HepG2 (cell line): ENCODE measurements at regions not wholly inside any gene's neighbourhood (a gene's known extent, or its start where the extent isn't known, plus 50 kb on each side); places are given as distances from the start of the nearest gene placed in this dataset.

Source experiments
- ATAC-seq: fragments of 200-7000 bp; cut with Tn5 transposase; 3 replicates; pipeline ENCODE4 v1.9.1; 2020; ENCODE audit warnings: mild to moderate bottlenecking, moderate library complexity
- BruUV-seq: library from RNA; stranded (reverse); fragments of 400-500 nt; replicated peaks from 2 replicates; lab custom pipeline; 2021; lab: Mats Ljungman, UMichigan
- CTCF ChIA-PET: fragments of 300-600 bp; formaldehyde crosslinking; extraction: SDS; loops from one replicate; lab custom pipeline; 2021; ENCODE audit warnings: low total read pairs, inconsistent platforms, low intra/inter-chr PET ratio; lab: Yijun Ruan, JAX
- POLR2A ChIA-PET: fragments of 350-600 bp; sonication (Branson Sonifier 250); formaldehyde crosslinking; loops from one replicate; lab custom pipeline; 2020; ENCODE audit warnings: antibody characterized with exemption, inconsistent platforms; lab: Yijun Ruan, JAX
- DNase-seq: peaks from one replicate; pipeline ENCODE4 v3.0.0-alpha.2; 2015; ENCODE audit warnings: low spot score
- FAIRE-seq: peaks from 3 replicates; lab custom pipeline; 2011; peaks lifted over from hg19 to GRCh38; lab: Jason Lieb, UNC
- H2AFZ ChIP-seq: one replicate; pipeline ENCODE4 v1.6.1; 2011; ENCODE audit warnings: low read length, inconsistent platforms
- H3K27ac ChIP-seq: fragments of 300-600 bp; 3 replicates; pipeline ENCODE4 v1.8.0; 2011; ENCODE audit warnings: mixed run types, mild to moderate bottlenecking, mixed read lengths, low read length, inconsistent platforms; ENCODE audit not compliant: insufficient read depth; ENCODE audit errors: extremely low read length
- H3K27me3 ChIP-seq, 2 experiments: fragments of 200-600 bp in 1 of 2; 2 replicates in 1 of 2; 3 replicates in 1 of 2; pipeline versions ENCODE4 v1.6.0 to v1.8.0; 2011; ENCODE audit warnings: low read length in 2 of 2, mild to moderate bottlenecking in 2 of 2, moderate library complexity in 2 of 2, inconsistent platforms in 1 of 2; ENCODE audit not compliant: insufficient read depth in 2 of 2, control insufficient read depth in 1 of 2
- H3K36me3 ChIP-seq, 2 experiments: fragments of 200-600 bp in 1 of 2; replicated peaks in 1 of 2; 2 replicates in 1 of 2; 3 replicates in 1 of 2; pipeline versions ENCODE4 v1.5.1 to v1.8.0; 2011; ENCODE audit warnings: low read length in 2 of 2, inconsistent platforms in 1 of 2; ENCODE audit not compliant: insufficient read depth in 2 of 2, control insufficient read depth in 1 of 2
- H3K4me1 ChIP-seq: 2 replicates; pipeline ENCODE4 v1.5.1; 2012; ENCODE audit warnings: low read length, inconsistent platforms; ENCODE audit not compliant: insufficient read depth
- H3K4me2 ChIP-seq: 2 replicates; pipeline ENCODE4 v1.6.0; 2011; ENCODE audit warnings: low read depth, low read length, inconsistent platforms
- H3K4me3 ChIP-seq, 3 experiments: fragments of 200-600 bp in 1 of 3; sonication (generic), shearing (Covaris generic) in 1 of 3; replicated peaks in 1 of 3; 2 replicates each; pipeline ENCODE4 v1.5.1; 2011 to 2016; ENCODE audit warnings: low read length in 3 of 3, inconsistent platforms in 2 of 3, low read depth in 2 of 3, mild to moderate bottlenecking in 2 of 3, control low read depth in 1 of 3, mixed read lengths in 1 of 3; ENCODE audit not compliant: insufficient read depth in 1 of 3
- H3K79me2 ChIP-seq: one replicate; pipeline ENCODE4 v1.6.1; 2011; ENCODE audit warnings: low read length, inconsistent platforms; ENCODE audit not compliant: insufficient read depth
- H3K9ac ChIP-seq: 2 replicates; pipeline ENCODE4 v1.6.0; 2011; ENCODE audit warnings: mild to moderate bottlenecking, low read depth, low read length, inconsistent platforms; ENCODE audit not compliant: insufficient read depth
- H3K9me3 ChIP-seq: 2 replicates; pipeline ENCODE4 v1.5.1; 2012; ENCODE audit warnings: mild to moderate bottlenecking, low read length
- H4K20me1 ChIP-seq: 2 replicates; pipeline ENCODE4 v1.6.0; 2011; ENCODE audit warnings: inconsistent platforms, mild to moderate bottlenecking, low read length, moderate library complexity; ENCODE audit not compliant: insufficient read depth
- GPBP1L1 ChIP-seq: sonication (generic); formaldehyde crosslinking; IDR thresholded peaks from 2 replicates; pipeline ENCODE4 v1.5.0; 2020; ENCODE audit warnings: mild to moderate bottlenecking, missing genetic modification reagents
- LCORL ChIP-seq, 2 experiments: fragments of 450-650 bp in 1 of 2; sonication (generic) in 1 of 2; formaldehyde crosslinking in 1 of 2; IDR thresholded peaks; 2 replicates each; pipeline versions ENCODE4 v1.5.0 to v1.6.1; 2017 to 2020; ENCODE audit warnings: antibody characterized with exemption in 1 of 2, missing genetic modification reagents in 1 of 2
- MAFF ChIP-seq: IDR thresholded peaks from 2 replicates; pipeline ENCODE4 v1.6.1; 2011; ENCODE audit warnings: low read depth, low read length, improper control_type of control experiment
- MAFK ChIP-seq, 2 experiments: IDR thresholded peaks in 1 of 2; conservative IDR thresholded peaks in 1 of 2; 2 replicates each; pipeline ENCODE4 v1.6.1; 2011; ENCODE audit warnings: improper control_type of control experiment in 2 of 2, low read length in 2 of 2
- MLX ChIP-seq: IDR thresholded peaks from 2 replicates; pipeline ENCODE4 v1.6.1; 2016
- NFYC ChIP-seq: IDR thresholded peaks from 2 replicates; pipeline ENCODE4 v1.6.1; 2016; ENCODE audit warnings: missing genetic modification reagents, missing compliant biosample characterization
- NONO ChIP-seq, 2 experiments: fragments of 450-650 bp in 1 of 2; sonication (generic) in 1 of 2; formaldehyde crosslinking in 1 of 2; IDR thresholded peaks in 1 of 2; conservative IDR thresholded peaks in 1 of 2; 2 replicates each; pipeline versions ENCODE4 v1.6.1 to v1.8.0; 2017 to 2022; ENCODE audit warnings: mild to moderate bottlenecking in 1 of 2, missing genetic modification reagents in 1 of 2, moderate library complexity in 1 of 2
- SOX13 ChIP-seq, 3 experiments: fragments of 450-650 bp in 1 of 3; sonication (generic) in 1 of 3; formaldehyde crosslinking in 1 of 3; IDR thresholded peaks in 2 of 3; conservative IDR thresholded peaks in 1 of 3; 2 replicates each; pipeline versions ENCODE4 v1.5.0 to v1.6.1; 2016 to 2020; ENCODE audit warnings: antibody characterized with exemption in 1 of 3, mild to moderate bottlenecking in 1 of 3, missing compliant biosample characterization in 1 of 3, missing genetic modification reagents in 1 of 3, moderate library complexity in 1 of 3
- ZNF256 ChIP-seq: sonication (generic); formaldehyde crosslinking; conservative IDR thresholded peaks from 2 replicates; pipeline ENCODE4 v1.4.0; 2020; ENCODE audit warnings: missing genetic modification reagents
- ZNF263 ChIP-seq: sonication (generic); formaldehyde crosslinking; IDR thresholded peaks from 2 replicates; pipeline ENCODE4 v1.4.0; 2020; ENCODE audit warnings: missing genetic modification reagents
- ZNF331 ChIP-seq: sonication (generic); formaldehyde crosslinking; IDR thresholded peaks from 2 replicates; pipeline ENCODE4 v1.4.0; 2020; ENCODE audit warnings: missing genetic modification reagents
- ZNF703 ChIP-seq: sonication (generic); formaldehyde crosslinking; IDR thresholded peaks from 2 replicates; pipeline ENCODE4 v1.5.1; 2020; ENCODE audit warnings: missing genetic modification reagents, mild to moderate bottlenecking, moderate library complexity, borderline replicate concordance
- ZNF710 ChIP-seq: sonication (generic); formaldehyde crosslinking; IDR thresholded peaks from 2 replicates; pipeline ENCODE4 v1.5.0; 2020; ENCODE audit warnings: mild to moderate bottlenecking, missing genetic modification reagents, borderline replicate concordance
- ZXDC ChIP-seq: sonication (generic); formaldehyde crosslinking; IDR thresholded peaks from 2 replicates; pipeline ENCODE4 v1.5.0; 2020; ENCODE audit warnings: mild to moderate bottlenecking, missing genetic modification reagents
- WGBS: methylation state at CpG from one replicate; pipeline ENCODE4 v1.1.6; 2017; ENCODE audit warnings: low lambda C conversion rate; 5-methylcytosine and 5-hydroxymethylcytosine counted together
- in situ Hi-C: cut with HindIII; loops from 2 replicates; pipeline ENCODE4 v1.10.0; 2017; ENCODE audit warnings: low pct_unique_long_range_greater_than_20kb; ENCODE audit not compliant: extremely low pct_ligation_motif_present
- intact Hi-C: fragments of 100-400 bp; cut with micrococcal nuclease; formaldehyde crosslinking; loops from one replicate; pipeline ENCODE4 v1.10.0; 2022; ENCODE audit not compliant: unreplicated experiment

GRCh38 chr2:149827585-149828126 is 240.1 kb upstream of the MMADHC start (continued):
- no peak for TF ChIP-seq GPBP1L1 (CRISPR knock-in tag)
- TF ChIP-seq NONO (IDR thresholded peaks at IDR 0.05): no peak
- no peak for TF ChIP-seq NONO (CRISPR knock-in tag; conservative IDR thresholded peaks at IDR 0.05)

- no TSS peak for BruUV-seq
- TF ChIP-seq NFYC: no peak
- no peak for TF ChIP-seq SOX13 (IDR thresholded peaks at IDR 0.05)
- no peak for TF ChIP-seq SOX13 (CRISPR knock-in tag; conservative IDR thresholded peaks at IDR 0.05 in 1 of 2, IDR thresholded peaks at IDR 0.05 in 1 of 2)
- TF ChIP-seq ZNF256: no peak
- no peak for TF ChIP-seq ZNF703 (CRISPR knock-in tag)
- TF ChIP-seq LCORL (IDR thresholded peaks at IDR 0.05): no peak
- TF ChIP-seq LCORL (CRISPR knock-in tag; IDR thresholded peaks at IDR 0.05): no peak
- no peak for TF ChIP-seq ZNF710 (CRISPR knock-in tag)
- TF ChIP-seq ZNF263 (CRISPR knock-in tag): no peak
- TF ChIP-seq MAFK (conservative IDR thresholded peaks at IDR 0.05 in 1 of 2, IDR thresholded peaks at IDR 0.05 in 1 of 2; ENCODE audit: low read length in 2 of 2): peak; percentile 71 to 82
- TF ChIP-seq ZNF331 (CRISPR knock-in tag): no peak
- TF ChIP-seq ZXDC (CRISPR knock-in tag): no peak
- no peak for TF ChIP-seq MLX
- peak; percentile 76 for TF ChIP-seq MAFF
- no peaks in the 10 kb centered on the region for H3K27me3 ChIP-seq
- H3K9ac ChIP-seq: no peak overlapping the region
- H4K20me1 ChIP-seq: no peaks in the 10 kb centered on the region
- no peaks in the 10 kb centered on the region for H3K36me3 ChIP-seq
- no peak overlapping the region for H3K27ac ChIP-seq
- H3K4me2 ChIP-seq: no peak overlapping the region
- intact Hi-C loops: no loop called here
- no peak for FAIRE-seq
- H3K9me3 ChIP-seq: peaks cover 20% of the 10 kb centered on the region; the same call in 1 of the 2 replicates
- no peak overlapping the region for H3K4me3 ChIP-seq
- no peaks in the 10 kb centered on the region for H3K79me2 ChIP-seq
- ChIA-PET POLR2A (no interaction called here), CTCF (no interaction called here)
- DNase-seq: no peak
- 22% methylated on average over 1 of the region's 1 CpG for WGBS
- ATAC-seq: no peak
- no peaks in the 10 kb centered on the region for H3K4me1 ChIP-seq
- H2AFZ ChIP-seq: no peak overlapping the region
- in situ Hi-C loops: no loop called here
These were observed 239.0 kb upstream of the MMADHC start for GRCh38 chr2:149826471-149827125.
